ENCODE measurements at regions not wholly inside any gene's neighbourhood (a gene's known extent, or its start where the extent isn't known, plus 50 kb on each side); places are given as distances from the start of the nearest gene placed in this dataset.

DNA sequence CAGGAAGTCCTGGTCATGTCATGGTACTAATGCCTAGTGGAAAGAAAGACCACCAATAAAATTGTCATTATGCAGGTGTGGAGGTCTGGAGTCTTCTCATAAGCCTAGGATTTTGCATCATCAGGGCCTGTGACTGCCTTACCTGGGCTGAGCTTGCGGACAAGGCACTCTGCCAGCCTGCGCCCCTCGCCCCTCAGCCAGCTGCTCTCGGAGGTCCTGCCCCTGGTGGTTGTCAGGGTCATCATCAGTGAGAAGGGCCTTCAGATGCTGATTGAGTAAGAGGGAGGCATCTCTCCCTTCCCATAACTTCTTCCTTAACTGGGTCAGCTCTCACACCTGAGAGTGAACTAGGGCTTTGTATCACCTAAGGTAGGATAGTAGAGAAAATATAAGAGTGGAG lies 132.8 kb downstream of the DCLK3 start:
- TF ChIP-seq REST (tag by site-specific recombination; IDR thresholded peaks at IDR 0.05) = no peak
- no peak for TF ChIP-seq KLF1 (tag by site-specific recombination; IDR thresholded peaks at IDR 0.05)
- no peak for TF ChIP-seq ZFP41 (tag by site-specific recombination; IDR thresholded peaks at IDR 0.05; ENCODE audit: borderline replicate concordance)
- TF ChIP-seq MEIS1 (CRISPR knock-in tag; IDR thresholded peaks at IDR 0.05; ENCODE audit: borderline replicate concordance) = no peak
- TF ChIP-seq, protein P1, sequence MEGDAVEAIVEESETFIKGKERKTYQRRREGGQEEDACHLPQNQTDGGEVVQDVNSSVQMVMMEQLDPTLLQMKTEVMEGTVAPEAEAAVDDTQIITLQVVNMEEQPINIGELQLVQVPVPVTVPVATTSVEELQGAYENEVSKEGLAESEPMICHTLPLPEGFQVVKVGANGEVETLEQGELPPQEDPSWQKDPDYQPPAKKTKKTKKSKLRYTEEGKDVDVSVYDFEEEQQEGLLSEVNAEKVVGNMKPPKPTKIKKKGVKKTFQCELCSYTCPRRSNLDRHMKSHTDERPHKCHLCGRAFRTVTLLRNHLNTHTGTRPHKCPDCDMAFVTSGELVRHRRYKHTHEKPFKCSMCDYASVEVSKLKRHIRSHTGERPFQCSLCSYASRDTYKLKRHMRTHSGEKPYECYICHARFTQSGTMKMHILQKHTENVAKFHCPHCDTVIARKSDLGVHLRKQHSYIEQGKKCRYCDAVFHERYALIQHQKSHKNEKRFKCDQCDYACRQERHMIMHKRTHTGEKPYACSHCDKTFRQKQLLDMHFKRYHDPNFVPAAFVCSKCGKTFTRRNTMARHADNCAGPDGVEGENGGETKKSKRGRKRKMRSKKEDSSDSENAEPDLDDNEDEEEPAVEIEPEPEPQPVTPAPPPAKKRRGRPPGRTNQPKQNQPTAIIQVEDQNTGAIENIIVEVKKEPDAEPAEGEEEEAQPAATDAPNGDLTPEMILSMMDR (tag by site-specific recombination; IDR thresholded peaks at IDR 0.05) = no peak
- no peak for TF ChIP-seq MZF1 (tag by site-specific recombination; IDR thresholded peaks at IDR 0.05; ENCODE audit: borderline replicate concordance)
- TF ChIP-seq HOXA7 (CRISPR knock-in tag; IDR thresholded peaks at IDR 0.05; ENCODE audit: borderline replicate concordance) = no peak
- TF ChIP-seq PBX3 (CRISPR knock-in tag; IDR thresholded peaks at IDR 0.05) = no peak
